ENCODE measurements at regions not wholly inside any gene's neighbourhood (a gene's known extent, or its start where the extent isn't known, plus 50 kb on each side); places are given as distances from the start of the nearest gene placed in this dataset.

- TF ChIP-seq CTCF (CRISPR knock-in tag; IDR thresholded peaks at IDR 0.05) (no peak), MYC (CRISPR knock-in tag; IDR thresholded peaks at IDR 0.05; ENCODE audit: borderline replicate concordance) (no peak), ZNF143 (CRISPR knock-in tag; IDR thresholded peaks at IDR 0.05) (no peak), REST (IDR thresholded peaks at IDR 0.05; ENCODE audit: borderline replicate concordance in 1 of 2, low read depth in 1 of 2, low read length in 2 of 2) (no peak), ZEB1 (IDR thresholded peaks at IDR 0.05; ENCODE audit: insufficient replicate concordance, low read depth) (no peak), HIVEP1 (CRISPR knock-in tag; IDR thresholded peaks at IDR 0.05) (no peak), NFYB (CRISPR knock-in tag; IDR thresholded peaks at IDR 0.05) (no peak), CREM (IDR thresholded peaks at IDR 0.05) (no peak), CREM (CRISPR knock-in tag; IDR thresholded peaks at IDR 0.05) (no peak), GABPA (IDR thresholded peaks at IDR 0.05; ENCODE audit: low read depth, low read length) (no peak), GABPA (CRISPR knock-in tag; IDR thresholded peaks at IDR 0.05; ENCODE audit: low read depth) (no peak)
These were observed 449.0 kb upstream of the CDH5 start for GRCh38 chr16:65917466-65917865.
